H1 (cell line): ENCODE measurements at regions not wholly inside any gene's neighbourhood (a gene's known extent, or its start where the extent isn't known, plus 50 kb on each side); places are given as distances from the start of the nearest gene placed in this dataset.

ENCODE experiments used
- GABPA ChIP-seq: IDR thresholded peaks from 2 replicates; pipeline ENCODE4 v1.6.1; 2011; ENCODE audit warnings: mild to moderate bottlenecking, low read length, moderate library complexity, borderline replicate concordance; ENCODE audit not compliant: insufficient read depth
- POLR2A ChIP-seq, 2 experiments: IDR thresholded peaks; 1 replicate in 1 of 2; 2 replicates in 1 of 2; pipeline ENCODE4 v1.6.1; 2011; ENCODE audit warnings: low read depth in 2 of 2, low read length in 2 of 2, mild to moderate bottlenecking in 2 of 2; ENCODE audit errors: control extremely low read depth in 1 of 2

- TF ChIP-seq POLR2A (IDR thresholded peaks at IDR 0.05; ENCODE audit: control extremely low read depth in 1 of 2, low read depth in 2 of 2, low read length in 2 of 2): no peak
- no peak for TF ChIP-seq GABPA
Measured at GRCh38 chr12:78530100-78530765, 334.3 kb upstream of the SYT1 start.
